Body of pancreas (tissue), 4 donors: ENCODE measurements at regions not wholly inside any gene's neighbourhood (a gene's known extent, or its start where the extent isn't known, plus 50 kb on each side); places are given as distances from the start of the nearest gene placed in this dataset.

Experiments used
- CTCF ChIP-seq, 7 experiments: fragments of 450-650 bp in 4 of 7; fragments of 200-600 bp in 3 of 7; sonication (generic) in 3 of 7; IDR thresholded peaks; one replicate each; pipeline ENCODE4 v1.5.1; 2016 to 2019; ENCODE audit warnings: antibody characterized with exemption in 7 of 7
- POLR2A ChIP-seq, 3 donors: fragments of 450-650 bp; IDR thresholded peaks; one replicate each; pipeline ENCODE4 v1.6.1; 2016; ENCODE audit warnings: antibody characterized with exemption in 3 of 3, mild to moderate bottlenecking in 2 of 3

GRCh38 chr7:131190146-131190545, 137.5 kb upstream of the MKLN1 start:
- TF ChIP-seq CTCF (IDR thresholded peaks at IDR 0.05) (no peak), POLR2A (IDR thresholded peaks at IDR 0.05) (no peak)
